Right cardiac atrium (tissue), 5 donors: ENCODE measurements at regions not wholly inside any gene's neighbourhood (a gene's known extent, or its start where the extent isn't known, plus 50 kb on each side); places are given as distances from the start of the nearest gene placed in this dataset.

ENCODE experiments used
- ATAC-seq, 2 donors: fragments of 200-7000 bp; cut with Tn5 transposase; one replicate each; pipeline versions ENCODE4 v1.8.0 to v1.9.1; 2020; ENCODE audit warnings: moderate library complexity in 2 of 2, mild to moderate bottlenecking in 1 of 2
- DNase-seq, 3 donors: peaks; one replicate each; pipeline ENCODE4 v3.0.0-alpha.2; 2020
- H3K27ac ChIP-seq: one replicate; pipeline ENCODE4 v1.5.1; 2013; ENCODE audit warnings: mild to moderate bottlenecking, low read length, control low read depth, moderate library complexity
- H3K27me3 ChIP-seq: one replicate; pipeline ENCODE4 v1.6.1; 2013; ENCODE audit not compliant: control insufficient read depth, insufficient read depth
- H3K4me1 ChIP-seq: one replicate; pipeline ENCODE4 v1.6.1; 2013; ENCODE audit warnings: low read length; ENCODE audit not compliant: control insufficient read depth, insufficient read depth
- H3K4me3 ChIP-seq: one replicate; pipeline ENCODE4 v1.5.1; 2013; ENCODE audit warnings: low read length, control low read depth
- H3K9me3 ChIP-seq: one replicate; pipeline ENCODE4 v1.6.1; 2013; ENCODE audit warnings: low read length; ENCODE audit not compliant: control insufficient read depth
- WGBS: extraction: QIAGEN DNeasy Blood & Tissue Kit; methylation state at CpG from one replicate; pipeline ENCODE4 v1.1.7; 2013; 5-methylcytosine and 5-hydroxymethylcytosine counted together
- intact Hi-C, 4 donors: fragments of 100-400 bp; cut with DNase I; formaldehyde crosslinking; loops; one replicate each; pipeline versions ENCODE4 v1.11.0 to v1.14.0; 2022 to 2023
- donor health status: healthy with polysubstance abuse.
- donor health status: DM: no; HTN: yes; CAD: no.
- donor health status: DM: no; HTN: no; CAD: no.
- donor health status: DM: no; HTN: yes; CAD: no; lungs with severe emphysema.
- donor health status: DM: yes; HTN: yes; CAD: no.

GRCh38 chr4:58560736-58561135 is 1450.6 kb upstream of the IGFBP7 start:
- Histone ChIP-seq H3K9me3 (no peaks in the 10 kb centered on the region), H3K4me3 (no peak overlapping the region), H3K27me3 (no peaks in the 10 kb centered on the region), H3K27ac (no peak overlapping the region), H3K4me1 (no peaks in the 10 kb centered on the region)
- 59% methylated on average over 1 of the region's 1 CpG for WGBS
- ATAC-seq (no peak), DNase-seq (no peak)
- intact Hi-C loops: no loop called here

DNA sequence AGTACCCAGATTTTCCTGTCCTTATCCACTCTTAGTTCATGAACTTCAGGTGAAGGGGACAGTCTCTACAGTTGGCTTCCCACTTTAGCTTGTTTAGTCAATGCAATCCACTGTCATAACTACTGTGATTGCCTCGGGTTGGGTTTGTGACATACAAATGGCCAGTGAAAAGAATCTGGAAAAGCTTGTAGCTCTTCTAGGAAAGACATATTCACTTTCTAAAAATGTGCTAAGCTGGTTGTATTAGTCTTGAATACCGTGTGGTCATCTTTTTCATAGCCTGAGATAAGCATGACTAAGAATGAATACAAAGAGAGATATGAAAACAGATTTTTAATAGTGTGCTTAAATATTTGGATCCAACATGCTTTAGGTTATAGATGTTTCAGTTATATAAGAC is 1443.5 kb upstream of the IGFBP7 start:
- no peak for ATAC-seq
- Histone ChIP-seq H3K4me3 (no peak overlapping the region), H3K27me3 (no peaks in the 10 kb centered on the region), H3K9me3 (no peaks in the 10 kb centered on the region), H3K4me1 (no peaks in the 10 kb centered on the region), H3K27ac (no peak overlapping the region)
- WGBS: 51% methylated on average over 2 of the region's 2 CpGs
- DNase-seq: no peak
- intact Hi-C loops: no loop called here

DNA sequence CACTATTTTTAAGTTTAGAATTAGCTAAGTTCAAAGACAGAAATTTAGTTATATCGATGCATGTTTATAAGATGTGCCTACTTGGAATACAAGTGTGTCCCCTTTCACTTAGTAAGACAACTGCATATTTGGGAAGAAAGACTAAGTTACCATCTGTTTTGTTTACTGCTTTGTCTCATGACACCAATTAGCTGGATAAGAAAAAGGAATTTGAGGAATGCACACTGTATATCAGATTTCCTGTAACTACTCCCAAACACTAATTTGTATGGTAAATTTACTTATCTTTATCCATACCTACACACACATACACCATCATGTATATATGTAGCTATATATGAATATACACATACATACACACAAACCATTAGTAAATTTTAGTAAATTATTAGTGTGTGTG is 1442.8 kb upstream of the IGFBP7 start:
- H3K4me1 ChIP-seq: no peaks in the 10 kb centered on the region
- WGBS: 86% methylated on average over 1 of the region's 1 CpG
- ATAC-seq: no peak

GRCh38 chr4:58551676-58552075 is 1441.5 kb upstream of the IGFBP7 start:
- Histone ChIP-seq H3K9me3 (no peaks in the 10 kb centered on the region), H3K4me3 (no peak overlapping the region), H3K27me3 (no peaks in the 10 kb centered on the region), H3K4me1 (no peaks in the 10 kb centered on the region), H3K27ac (no peak overlapping the region)
- ATAC-seq (no peak), DNase-seq (no peak)
- intact Hi-C loops: no loop called here

More for the DNA sequence above, 1442.8 kb upstream of the IGFBP7 start:
- no peak overlapping the region for H3K4me3 ChIP-seq
- no peaks in the 10 kb centered on the region for H3K27me3 ChIP-seq
- intact Hi-C loops: no loop called here
- no peak overlapping the region for H3K27ac ChIP-seq
- DNase-seq: no peak
- no peaks in the 10 kb centered on the region for H3K9me3 ChIP-seq

GRCh38 chr4:58543465-58543864 is 1433.3 kb upstream of the IGFBP7 start:
- ATAC-seq: no peak
- Histone ChIP-seq H3K4me1 (no peaks in the 10 kb centered on the region), H3K27me3 (no peaks in the 10 kb centered on the region), H3K27ac (no peak overlapping the region), H3K9me3 (no peaks in the 10 kb centered on the region), H3K4me3 (no peak overlapping the region)
- intact Hi-C loops: no loop called here
- 73% methylated on average over 1 of the region's 1 CpG for WGBS
- no peak for DNase-seq

GRCh38 chr4:58541926-58542325 is 1431.7 kb upstream of the IGFBP7 start:
- H3K4me3 ChIP-seq: no peak overlapping the region
- ATAC-seq (no peak), DNase-seq (peak in 1 of 3 donors; percentile 48)
- no peaks in the 10 kb centered on the region for H3K4me1 ChIP-seq
- no peaks in the 10 kb centered on the region for H3K9me3 ChIP-seq
- H3K27me3 ChIP-seq: no peaks in the 10 kb centered on the region
- H3K27ac ChIP-seq: no peak overlapping the region
- intact Hi-C loops: no loop called here
- 48% methylated on average over 1 of the region's 1 CpG for WGBS

DNA sequence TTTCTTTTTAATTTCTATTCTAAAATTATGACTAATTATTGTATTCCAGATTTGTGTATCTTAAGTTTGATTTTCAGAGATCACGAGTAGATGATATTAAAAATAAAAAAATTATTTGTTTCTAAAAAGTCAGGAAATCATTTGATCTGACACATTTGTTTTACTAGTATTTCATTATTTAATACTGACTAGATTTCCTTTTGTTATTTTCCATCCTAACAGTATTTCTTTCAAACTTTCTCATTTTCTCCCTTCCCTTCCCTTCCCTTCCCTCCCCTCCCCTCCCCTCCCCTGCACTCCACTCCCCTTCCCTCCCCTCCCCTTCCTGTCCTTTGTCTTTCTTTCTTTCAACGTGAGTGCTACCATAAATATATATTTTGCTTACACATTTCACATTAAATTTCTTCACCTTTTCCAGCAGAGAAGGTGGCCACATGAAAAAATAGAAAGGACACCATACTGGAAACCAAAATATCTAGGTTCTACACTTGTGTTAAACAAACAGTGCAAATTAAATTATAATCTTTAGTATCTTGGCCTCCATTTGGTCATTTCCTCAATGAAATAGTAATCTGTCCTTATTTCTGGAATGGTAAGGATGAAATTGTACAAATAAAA is 1412.7 kb upstream of the IGFBP7 start:
- 45% methylated on average over 2 of the region's 2 CpGs for WGBS
- DNase-seq (no peak), ATAC-seq (no peak)
- Histone ChIP-seq H3K9me3 (no peaks in the 10 kb centered on the region), H3K27me3 (no peaks in the 10 kb centered on the region), H3K4me1 (no peaks in the 10 kb centered on the region), H3K4me3 (no peak overlapping the region), H3K27ac (no peak overlapping the region)
- intact Hi-C loops: no loop called here

DNA sequence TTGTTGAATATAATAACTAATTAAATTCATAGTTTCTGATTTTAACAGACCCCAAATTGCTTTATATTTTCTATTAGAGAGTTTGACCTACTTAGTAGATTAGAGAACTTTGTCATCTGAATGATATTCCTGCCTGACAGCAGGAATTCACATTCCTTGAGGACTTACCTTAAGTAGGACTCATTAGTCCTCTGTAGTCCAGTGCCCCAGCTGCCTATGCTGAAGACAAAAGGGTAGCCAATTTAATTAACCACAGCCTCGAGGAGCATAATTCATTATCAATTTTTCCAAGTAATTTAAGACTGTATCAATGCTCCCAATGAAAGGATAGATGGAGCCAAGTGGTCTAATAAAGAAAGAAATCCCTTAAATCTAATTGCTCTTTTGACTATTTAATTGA is 1405.0 kb upstream of the IGFBP7 start:
- WGBS: 43% methylated on average over 1 of the region's 1 CpG
- no peak overlapping the region for H3K27ac ChIP-seq
- no peaks in the 10 kb centered on the region for H3K9me3 ChIP-seq
- no peaks in the 10 kb centered on the region for H3K27me3 ChIP-seq
- no peak overlapping the region for H3K4me3 ChIP-seq
- H3K4me1 ChIP-seq: no peaks in the 10 kb centered on the region
- no peak for DNase-seq
- ATAC-seq: no peak
- intact Hi-C loops: no loop called here

- ATAC-seq: no peak
- no peaks in the 10 kb centered on the region for H3K4me1 ChIP-seq
- intact Hi-C loops: no loop called here
- H3K27ac ChIP-seq: no peak overlapping the region
- 83% methylated on average over 1 of the region's 1 CpG for WGBS
- no peak overlapping the region for H3K4me3 ChIP-seq
- DNase-seq: no peak
- no peaks in the 10 kb centered on the region for H3K27me3 ChIP-seq
- no peaks in the 10 kb centered on the region for H3K9me3 ChIP-seq
Observed at GRCh38 chr4:58514299-58514698, 1404.1 kb upstream of the IGFBP7 start.

GRCh38 chr4:58510652-58511051 is 1400.5 kb upstream of the IGFBP7 start:
- no peak overlapping the region for H3K4me3 ChIP-seq
- ATAC-seq: no peak
- no peaks in the 10 kb centered on the region for H3K4me1 ChIP-seq
- intact Hi-C loops: no loop called here
- H3K27me3 ChIP-seq: no peaks in the 10 kb centered on the region
- WGBS: 86% methylated on average over 2 of the region's 2 CpGs
- DNase-seq: no peak
- H3K9me3 ChIP-seq: no peaks in the 10 kb centered on the region
- H3K27ac ChIP-seq: no peak overlapping the region

GRCh38 chr4:58507079-58507478 is 1396.9 kb upstream of the IGFBP7 start:
- no peak overlapping the region for H3K4me3 ChIP-seq
- DNase-seq (no peak), ATAC-seq (no peak)
- intact Hi-C loops: no loop called here
- H3K27me3 ChIP-seq: no peaks in the 10 kb centered on the region
- H3K27ac ChIP-seq: no peak overlapping the region
- H3K4me1 ChIP-seq: no peaks in the 10 kb centered on the region
- no peaks in the 10 kb centered on the region for H3K9me3 ChIP-seq
- WGBS: 77% methylated on average over 4 of the region's 4 CpGs

DNA sequence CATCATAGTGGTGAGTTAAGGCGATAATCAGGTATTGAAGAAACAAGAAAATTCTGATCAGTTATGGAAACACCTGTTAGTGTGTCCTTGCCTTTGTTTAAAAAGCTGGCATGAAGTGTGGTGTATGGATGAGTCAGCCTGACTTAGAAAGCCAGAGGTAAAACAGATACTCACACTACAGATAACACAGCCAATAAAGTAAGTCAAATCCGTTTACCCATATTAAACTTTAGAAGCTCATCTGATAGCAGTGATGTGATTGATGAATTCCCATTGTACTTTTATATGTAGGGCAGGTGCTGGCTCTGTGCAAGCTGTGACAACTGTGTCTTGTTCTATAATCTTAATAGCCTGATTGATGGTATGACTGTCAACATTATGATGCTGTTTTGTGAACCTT is 1392.7 kb upstream of the IGFBP7 start:
- ATAC-seq (no peak), DNase-seq (no peak)
- Histone ChIP-seq H3K27me3 (no peaks in the 10 kb centered on the region), H3K27ac (no peak overlapping the region), H3K4me1 (no peaks in the 10 kb centered on the region), H3K9me3 (no peaks in the 10 kb centered on the region), H3K4me3 (no peak overlapping the region)
- intact Hi-C loops: no loop called here
- WGBS: 67% methylated on average over 2 of the region's 2 CpGs
